HFF-Myc (cell line): ENCODE measurements at regions not wholly inside any gene's neighbourhood (a gene's known extent, or its start where the extent isn't known, plus 50 kb on each side); places are given as distances from the start of the nearest gene placed in this dataset.
"Not testable (repeated sequence)": the region's sequence is repeated elsewhere in the genome, so short reads cannot be mapped to it uniquely, and the experiment has no call there.

ENCODE experiments used
- DNase-seq: peaks from one replicate; pipeline ENCODE4 v3.0.0-alpha.2; 2011; ENCODE audit warnings: low read depth; ENCODE audit errors: extremely low read depth
- H3K4me3 ChIP-seq: replicated peaks from 2 replicates; pipeline ENCODE4 v1.5.1; 2011; ENCODE audit warnings: low read depth, mild to moderate bottlenecking, control low read depth, low read length
- CTCF ChIP-seq: IDR thresholded peaks from 2 replicates; pipeline ENCODE4 v1.5.1; 2012; ENCODE audit warnings: mild to moderate bottlenecking, low read depth, low read length, control low read depth; ENCODE audit errors: missing control alignments

GRCh38 chr6:22214314-22214713 lies 82.5 kb downstream of the PRL start:
- no peak overlapping the region for H3K4me3 ChIP-seq
- DNase-seq: no peak
- no peak for TF ChIP-seq CTCF

GRCh38 chr6:22215474-22215873 lies 81.4 kb downstream of the PRL start:
- not testable (repeated sequence) for H3K4me3 ChIP-seq, DNase-seq

GRCh38 chr6:22218410-22218809 lies 78.4 kb downstream of the PRL start:
- H3K4me3 ChIP-seq: no peak overlapping the region
- DNase-seq: no peak
- TF ChIP-seq CTCF: no peak

- no peak for DNase-seq
- H3K4me3 ChIP-seq: no peak overlapping the region
- no peak for TF ChIP-seq CTCF
These were observed 76.9 kb downstream of the PRL start for GRCh38 chr6:22219925-22220324.

- no peak for DNase-seq
- no peak overlapping the region for H3K4me3 ChIP-seq
These were observed 75.6 kb downstream of the PRL start for GRCh38 chr6:22221211-22221610.

GRCh38 chr6:22221630-22222029 lies 75.2 kb downstream of the PRL start:
- no peak overlapping the region for H3K4me3 ChIP-seq
- TF ChIP-seq CTCF: no peak
- no peak for DNase-seq

More at GRCh38 chr6:22221211-22221610, 75.6 kb downstream of the PRL start:
- no peak for TF ChIP-seq CTCF

- TF ChIP-seq CTCF: no peak
- DNase-seq: no peak
- H3K4me3 ChIP-seq: no peak overlapping the region
These were observed 74.4 kb downstream of the PRL start for GRCh38 chr6:22222469-22222868.
